HepG2 (cell line): ENCODE measurements at regions not wholly inside any gene's neighbourhood (a gene's known extent, or its start where the extent isn't known, plus 50 kb on each side); places are given as distances from the start of the nearest gene placed in this dataset.

Source experiments
- ATAC-seq: fragments of 200-7000 bp; cut with Tn5 transposase; 3 replicates; pipeline ENCODE4 v1.9.1; 2020; ENCODE audit warnings: mild to moderate bottlenecking, moderate library complexity
- BruUV-seq: library from RNA; stranded (reverse); fragments of 400-500 nt; replicated peaks from 2 replicates; lab custom pipeline; 2021; lab: Mats Ljungman, UMichigan
- CTCF ChIA-PET: fragments of 300-600 bp; formaldehyde crosslinking; extraction: SDS; loops from one replicate; lab custom pipeline; 2021; ENCODE audit warnings: low total read pairs, inconsistent platforms, low intra/inter-chr PET ratio; lab: Yijun Ruan, JAX
- POLR2A ChIA-PET: fragments of 350-600 bp; sonication (Branson Sonifier 250); formaldehyde crosslinking; loops from one replicate; lab custom pipeline; 2020; ENCODE audit warnings: antibody characterized with exemption, inconsistent platforms; lab: Yijun Ruan, JAX
- DNase-seq: peaks from one replicate; pipeline ENCODE4 v3.0.0-alpha.2; 2015; ENCODE audit warnings: low spot score
- FAIRE-seq: peaks from 3 replicates; lab custom pipeline; 2011; peaks lifted over from hg19 to GRCh38; lab: Jason Lieb, UNC
- H2AFZ ChIP-seq: one replicate; pipeline ENCODE4 v1.6.1; 2011; ENCODE audit warnings: low read length, inconsistent platforms
- H3K27ac ChIP-seq: fragments of 300-600 bp; 3 replicates; pipeline ENCODE4 v1.8.0; 2011; ENCODE audit warnings: mixed run types, mild to moderate bottlenecking, mixed read lengths, low read length, inconsistent platforms; ENCODE audit not compliant: insufficient read depth; ENCODE audit errors: extremely low read length
- H3K27me3 ChIP-seq, 2 experiments: fragments of 200-600 bp in 1 of 2; 2 replicates in 1 of 2; 3 replicates in 1 of 2; pipeline versions ENCODE4 v1.6.0 to v1.8.0; 2011; ENCODE audit warnings: low read length in 2 of 2, mild to moderate bottlenecking in 2 of 2, moderate library complexity in 2 of 2, inconsistent platforms in 1 of 2; ENCODE audit not compliant: insufficient read depth in 2 of 2, control insufficient read depth in 1 of 2
- H3K36me3 ChIP-seq, 2 experiments: fragments of 200-600 bp in 1 of 2; replicated peaks in 1 of 2; 2 replicates in 1 of 2; 3 replicates in 1 of 2; pipeline versions ENCODE4 v1.5.1 to v1.8.0; 2011; ENCODE audit warnings: low read length in 2 of 2, inconsistent platforms in 1 of 2; ENCODE audit not compliant: insufficient read depth in 2 of 2, control insufficient read depth in 1 of 2
- H3K4me1 ChIP-seq: 2 replicates; pipeline ENCODE4 v1.5.1; 2012; ENCODE audit warnings: low read length, inconsistent platforms; ENCODE audit not compliant: insufficient read depth
- H3K4me2 ChIP-seq: 2 replicates; pipeline ENCODE4 v1.6.0; 2011; ENCODE audit warnings: low read depth, low read length, inconsistent platforms
- H3K4me3 ChIP-seq, 3 experiments: fragments of 200-600 bp in 1 of 3; sonication (generic), shearing (Covaris generic) in 1 of 3; replicated peaks in 1 of 3; 2 replicates each; pipeline ENCODE4 v1.5.1; 2011 to 2016; ENCODE audit warnings: low read length in 3 of 3, inconsistent platforms in 2 of 3, low read depth in 2 of 3, mild to moderate bottlenecking in 2 of 3, control low read depth in 1 of 3, mixed read lengths in 1 of 3; ENCODE audit not compliant: insufficient read depth in 1 of 3
- H3K79me2 ChIP-seq: one replicate; pipeline ENCODE4 v1.6.1; 2011; ENCODE audit warnings: low read length, inconsistent platforms; ENCODE audit not compliant: insufficient read depth
- H3K9ac ChIP-seq: 2 replicates; pipeline ENCODE4 v1.6.0; 2011; ENCODE audit warnings: mild to moderate bottlenecking, low read depth, low read length, inconsistent platforms; ENCODE audit not compliant: insufficient read depth
- H3K9me3 ChIP-seq: 2 replicates; pipeline ENCODE4 v1.5.1; 2012; ENCODE audit warnings: mild to moderate bottlenecking, low read length
- H4K20me1 ChIP-seq: 2 replicates; pipeline ENCODE4 v1.6.0; 2011; ENCODE audit warnings: inconsistent platforms, mild to moderate bottlenecking, low read length, moderate library complexity; ENCODE audit not compliant: insufficient read depth
- KLF16 ChIP-seq, 2 experiments: sonication (generic) in 1 of 2; formaldehyde crosslinking in 1 of 2; IDR thresholded peaks; 2 replicates each; pipeline versions ENCODE4 v1.6.1 to v1.8.0; 2016 to 2023; ENCODE audit warnings: missing genetic modification reagents in 2 of 2, missing compliant biosample characterization in 1 of 2
- MLLT10 ChIP-seq: sonication (generic); formaldehyde crosslinking; IDR thresholded peaks from 2 replicates; pipeline ENCODE4 v1.4.0; 2020; ENCODE audit warnings: missing genetic modification reagents
- SYNCRIP ChIP-seq: fragments of 200-400 bp; formaldehyde crosslinking; IDR thresholded peaks from 2 replicates; pipeline ENCODE4 v1.6.1; 2018; ENCODE audit warnings: mild to moderate bottlenecking, low read depth, low read length; ENCODE audit not compliant: insufficient read depth
- ZNF326 ChIP-seq: sonication (generic); formaldehyde crosslinking; IDR thresholded peaks from 2 replicates; pipeline ENCODE4 v1.4.0; 2020; ENCODE audit warnings: missing genetic modification reagents, borderline replicate concordance
- ZNF564 ChIP-seq: sonication (generic); formaldehyde crosslinking; IDR thresholded peaks from 2 replicates; pipeline ENCODE4 v1.8.1; 2023; ENCODE audit warnings: mild to moderate bottlenecking, missing genetic modification reagents
- ZNF615 ChIP-seq: sonication (generic); formaldehyde crosslinking; IDR thresholded peaks from 2 replicates; pipeline ENCODE4 v1.5.0; 2020; ENCODE audit warnings: mild to moderate bottlenecking, missing genetic modification reagents, borderline replicate concordance
- ZNF703 ChIP-seq: sonication (generic); formaldehyde crosslinking; IDR thresholded peaks from 2 replicates; pipeline ENCODE4 v1.5.1; 2020; ENCODE audit warnings: missing genetic modification reagents, mild to moderate bottlenecking, moderate library complexity, borderline replicate concordance
- ZNF777 ChIP-seq: sonication (generic); formaldehyde crosslinking; IDR thresholded peaks from 2 replicates; pipeline ENCODE4 v1.4.0; 2020; ENCODE audit warnings: missing genetic modification reagents
- WGBS: methylation state at CpG from one replicate; pipeline ENCODE4 v1.1.6; 2017; ENCODE audit warnings: low lambda C conversion rate; 5-methylcytosine and 5-hydroxymethylcytosine counted together
- in situ Hi-C: cut with HindIII; loops from 2 replicates; pipeline ENCODE4 v1.10.0; 2017; ENCODE audit warnings: low pct_unique_long_range_greater_than_20kb; ENCODE audit not compliant: extremely low pct_ligation_motif_present
- intact Hi-C: fragments of 100-400 bp; cut with micrococcal nuclease; formaldehyde crosslinking; loops from one replicate; pipeline ENCODE4 v1.10.0; 2022; ENCODE audit not compliant: unreplicated experiment
- TF ChIP-seq, protein P1 (sequence below): sonication (generic); formaldehyde crosslinking; IDR thresholded peaks from 2 replicates; pipeline ENCODE4 v1.8.1; 2023; ENCODE audit warnings: mild to moderate bottlenecking, moderate library complexity, missing genetic modification reagents
- TF ChIP-seq, protein P2 (sequence below): sonication (generic); formaldehyde crosslinking; IDR thresholded peaks from 2 replicates; pipeline ENCODE4 v1.5.0; 2020; ENCODE audit warnings: mild to moderate bottlenecking, missing genetic modification reagents
- TF ChIP-seq, protein P3 (sequence below): sonication (generic); formaldehyde crosslinking; IDR thresholded peaks from 2 replicates; pipeline ENCODE4 v1.4.0; 2020; ENCODE audit warnings: mild to moderate bottlenecking, missing genetic modification reagents
- TF ChIP-seq, protein P4 (sequence below): sonication (generic); formaldehyde crosslinking; IDR thresholded peaks from 2 replicates; pipeline ENCODE4 v1.4.0; 2020; ENCODE audit warnings: missing genetic modification reagents

DNA sequence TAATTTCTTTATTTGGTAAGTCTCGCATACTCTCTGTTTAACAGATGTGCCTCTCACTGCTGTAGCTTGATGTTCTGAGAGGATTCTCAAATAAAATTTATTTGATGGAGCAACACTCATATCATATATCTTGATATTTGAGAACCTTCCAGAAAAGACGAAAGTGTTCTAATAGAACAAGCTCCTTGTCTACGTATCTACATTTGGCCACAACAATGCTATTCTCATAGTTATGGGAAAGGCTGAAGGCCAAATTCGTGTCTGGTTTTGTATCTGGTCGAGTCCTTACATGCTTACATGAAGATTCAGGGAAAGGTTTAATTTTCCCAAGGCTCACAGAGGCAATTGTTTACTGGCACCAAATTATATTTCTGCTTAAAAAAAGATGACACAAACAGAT, 186.7 kb upstream of the SLC38A2 start:
- ChIA-PET CTCF (no interaction called here), POLR2A (interaction anchor here (0.7 kb wide), 1 partner anchor 18 kb away, joined by 4 read pairs; no protein-coding TSS in a partner anchor)
- TF ChIP-seq, protein P1, sequence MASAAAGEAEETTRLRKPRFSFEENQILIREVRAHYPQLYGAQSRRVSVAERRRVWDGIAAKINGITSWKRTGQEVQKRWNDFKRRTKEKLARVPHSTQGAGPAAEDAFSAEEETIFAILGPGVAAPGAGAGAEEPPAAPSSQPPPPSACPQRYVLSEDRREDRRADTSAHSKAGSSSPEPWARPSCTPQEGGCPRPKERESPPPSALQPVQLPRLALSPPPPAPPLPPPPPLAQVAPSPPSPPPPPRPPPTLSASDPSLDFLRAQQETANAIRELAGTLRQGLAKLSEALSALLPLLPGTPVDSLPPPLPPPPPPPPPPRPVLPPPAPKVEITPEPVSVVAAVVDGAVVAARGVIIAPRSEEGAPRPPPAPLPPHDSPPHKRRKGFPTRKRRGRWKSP (CRISPR knock-in tag): no peak
- no peak for TF ChIP-seq ZNF615
- no peak for TF ChIP-seq MLLT10 (CRISPR knock-in tag)
- no peak for TF ChIP-seq SYNCRIP
- TF ChIP-seq, protein P2, sequence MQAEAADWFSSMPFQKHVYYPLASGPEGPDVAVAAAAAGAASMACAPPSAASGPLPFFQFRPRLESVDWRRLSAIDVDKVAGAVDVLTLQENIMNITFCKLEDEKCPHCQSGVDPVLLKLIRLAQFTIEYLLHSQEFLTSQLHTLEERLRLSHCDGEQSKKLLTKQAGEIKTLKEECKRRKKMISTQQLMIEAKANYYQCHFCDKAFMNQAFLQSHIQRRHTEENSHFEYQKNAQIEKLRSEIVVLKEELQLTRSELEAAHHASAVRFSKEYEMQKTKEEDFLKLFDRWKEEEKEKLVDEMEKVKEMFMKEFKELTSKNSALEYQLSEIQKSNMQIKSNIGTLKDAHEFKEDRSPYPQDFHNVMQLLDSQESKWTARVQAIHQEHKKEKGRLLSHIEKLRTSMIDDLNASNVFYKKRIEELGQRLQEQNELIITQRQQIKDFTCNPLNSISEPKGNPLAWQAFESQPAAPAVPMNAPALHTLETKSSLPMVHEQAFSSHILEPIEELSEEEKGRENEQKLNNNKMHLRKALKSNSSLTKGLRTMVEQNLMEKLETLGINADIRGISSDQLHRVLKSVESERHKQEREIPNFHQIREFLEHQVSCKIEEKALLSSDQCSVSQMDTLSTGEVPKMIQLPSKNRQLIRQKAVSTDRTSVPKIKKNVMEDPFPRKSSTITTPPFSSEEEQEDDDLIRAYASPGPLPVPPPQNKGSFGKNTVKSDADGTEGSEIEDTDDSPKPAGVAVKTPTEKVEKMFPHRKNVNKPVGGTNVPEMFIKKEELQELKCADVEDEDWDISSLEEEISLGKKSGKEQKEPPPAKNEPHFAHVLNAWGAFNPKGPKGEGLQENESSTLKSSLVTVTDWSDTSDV (CRISPR knock-in tag): no peak
- TF ChIP-seq ZNF703 (CRISPR knock-in tag): no peak
- TF ChIP-seq KLF16 (CRISPR knock-in tag; IDR thresholded peaks at IDR 0.05): no peak
- TF ChIP-seq, protein P3, sequence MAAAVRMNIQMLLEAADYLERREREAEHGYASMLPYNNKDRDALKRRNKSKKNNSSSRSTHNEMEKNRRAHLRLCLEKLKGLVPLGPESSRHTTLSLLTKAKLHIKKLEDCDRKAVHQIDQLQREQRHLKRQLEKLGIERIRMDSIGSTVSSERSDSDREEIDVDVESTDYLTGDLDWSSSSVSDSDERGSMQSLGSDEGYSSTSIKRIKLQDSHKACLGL (CRISPR knock-in tag): no peak
- no peak for TF ChIP-seq ZNF326 (CRISPR knock-in tag)
- TF ChIP-seq, protein P4, sequence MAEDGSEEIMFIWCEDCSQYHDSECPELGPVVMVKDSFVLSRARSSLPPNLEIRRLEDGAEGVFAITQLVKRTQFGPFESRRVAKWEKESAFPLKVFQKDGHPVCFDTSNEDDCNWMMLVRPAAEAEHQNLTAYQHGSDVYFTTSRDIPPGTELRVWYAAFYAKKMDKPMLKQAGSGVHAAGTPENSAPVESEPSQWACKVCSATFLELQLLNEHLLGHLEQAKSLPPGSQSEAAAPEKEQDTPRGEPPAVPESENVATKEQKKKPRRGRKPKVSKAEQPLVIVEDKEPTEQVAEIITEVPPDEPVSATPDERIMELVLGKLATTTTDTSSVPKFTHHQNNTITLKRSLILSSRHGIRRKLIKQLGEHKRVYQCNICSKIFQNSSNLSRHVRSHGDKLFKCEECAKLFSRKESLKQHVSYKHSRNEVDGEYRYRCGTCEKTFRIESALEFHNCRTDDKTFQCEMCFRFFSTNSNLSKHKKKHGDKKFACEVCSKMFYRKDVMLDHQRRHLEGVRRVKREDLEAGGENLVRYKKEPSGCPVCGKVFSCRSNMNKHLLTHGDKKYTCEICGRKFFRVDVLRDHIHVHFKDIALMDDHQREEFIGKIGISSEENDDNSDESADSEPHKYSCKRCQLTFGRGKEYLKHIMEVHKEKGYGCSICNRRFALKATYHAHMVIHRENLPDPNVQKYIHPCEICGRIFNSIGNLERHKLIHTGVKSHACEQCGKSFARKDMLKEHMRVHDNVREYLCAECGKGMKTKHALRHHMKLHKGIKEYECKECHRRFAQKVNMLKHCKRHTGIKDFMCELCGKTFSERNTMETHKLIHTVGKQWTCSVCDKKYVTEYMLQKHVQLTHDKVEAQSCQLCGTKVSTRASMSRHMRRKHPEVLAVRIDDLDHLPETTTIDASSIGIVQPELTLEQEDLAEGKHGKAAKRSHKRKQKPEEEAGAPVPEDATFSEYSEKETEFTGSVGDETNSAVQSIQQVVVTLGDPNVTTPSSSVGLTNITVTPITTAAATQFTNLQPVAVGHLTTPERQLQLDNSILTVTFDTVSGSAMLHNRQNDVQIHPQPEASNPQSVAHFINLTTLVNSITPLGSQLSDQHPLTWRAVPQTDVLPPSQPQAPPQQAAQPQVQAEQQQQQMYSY (CRISPR knock-in tag): no peak
- no peak for TF ChIP-seq ZNF777 (CRISPR knock-in tag)
- no peak for TF ChIP-seq ZNF564
- no peak for FAIRE-seq
- no peak for ATAC-seq
- Histone ChIP-seq H3K4me3 (no peak overlapping the region), H4K20me1 (no peaks in the 10 kb centered on the region), H3K9ac (no peak overlapping the region), H3K27me3 (no peaks in the 10 kb centered on the region), H3K79me2 (no peaks in the 10 kb centered on the region), H3K36me3 (no peaks in the 10 kb centered on the region), H3K27ac (no peak overlapping the region), H3K9me3 (peaks cover 3% of the 10 kb centered on the region; the same call in 1 of the 2 replicates), H3K4me2 (no peak overlapping the region), H3K4me1 (peaks cover 43% of the 10 kb centered on the region), H2AFZ (no peak overlapping the region)
- no TSS peak for BruUV-seq
- DNase-seq: no peak
- WGBS: 98% methylated on average over 5 of the region's 5 CpGs
- in situ Hi-C loops: no loop called here
- intact Hi-C loops: loop anchor here (5.0 kb wide), 1 partner anchor 67 kb away; no protein-coding TSS in a partner anchor
